ENCODE measurements at regions not wholly inside any gene's neighbourhood (a gene's known extent, or its start where the extent isn't known, plus 50 kb on each side); places are given as distances from the start of the nearest gene placed in this dataset.
"Not testable (repeated sequence)": the region's sequence is repeated elsewhere in the genome, so short reads cannot be mapped to it uniquely, and the experiment has no call there.

DNA sequence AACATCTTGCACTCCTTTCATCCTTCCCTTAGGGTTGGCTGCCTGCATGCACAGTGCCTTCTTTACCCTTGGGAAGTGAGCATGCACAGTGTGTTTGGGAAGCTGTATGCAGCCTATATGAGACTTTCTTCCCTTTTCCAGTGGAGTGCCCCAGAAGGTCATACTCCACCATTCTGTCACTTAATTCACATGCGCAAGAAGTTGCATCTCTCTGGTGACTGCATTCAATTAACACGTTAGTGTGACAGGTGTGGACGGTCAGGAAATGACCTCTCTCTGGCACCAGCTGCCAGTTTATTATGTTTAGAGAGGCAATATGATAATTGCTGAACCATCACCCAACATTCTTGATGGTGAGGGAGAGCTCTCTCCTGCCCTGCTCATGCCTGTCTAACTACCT is 770.0 kb downstream of the FLRT2 start:
- no peak for DNase-seq (ENCODE audit: low read depth, low spot score)

GRCh38 chr14:86296173-86296572 is 766.2 kb downstream of the FLRT2 start:
- peak; percentile 6 for DNase-seq (ENCODE audit: low read depth, low spot score)

- DNase-seq (ENCODE audit: low read depth, low spot score): no peak
These were observed 758.4 kb downstream of the FLRT2 start for GRCh38 chr14:86288336-86288735.

- DNase-seq (ENCODE audit: low read depth, low spot score): no peak
These were observed 749.5 kb downstream of the FLRT2 start for GRCh38 chr14:86279405-86279804.

DNA sequence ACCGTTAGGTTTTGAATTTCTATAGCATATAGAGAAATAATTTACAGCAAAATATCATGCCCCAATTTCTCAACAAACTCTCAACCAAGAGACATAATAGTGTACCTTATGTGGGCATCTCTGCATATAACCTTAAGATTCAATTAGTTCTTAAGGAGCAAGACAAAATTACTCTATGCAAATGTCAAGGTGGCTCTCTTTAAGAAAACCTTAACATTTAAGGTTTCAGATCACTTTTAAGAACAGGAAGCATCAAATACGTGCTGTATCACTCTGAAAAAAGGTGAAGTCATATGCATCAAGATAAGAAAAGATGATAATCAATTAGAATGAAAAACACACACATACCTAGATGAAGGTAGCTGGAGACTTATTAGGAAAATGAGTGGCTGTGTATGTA is 728.0 kb downstream of the FLRT2 start:
- DNase-seq (ENCODE audit: low read depth, low spot score): no peak

GRCh38 chr14:86243158-86243557 is 713.2 kb downstream of the FLRT2 start:
- no peak for DNase-seq (ENCODE audit: low read depth, low spot score)

DNA sequence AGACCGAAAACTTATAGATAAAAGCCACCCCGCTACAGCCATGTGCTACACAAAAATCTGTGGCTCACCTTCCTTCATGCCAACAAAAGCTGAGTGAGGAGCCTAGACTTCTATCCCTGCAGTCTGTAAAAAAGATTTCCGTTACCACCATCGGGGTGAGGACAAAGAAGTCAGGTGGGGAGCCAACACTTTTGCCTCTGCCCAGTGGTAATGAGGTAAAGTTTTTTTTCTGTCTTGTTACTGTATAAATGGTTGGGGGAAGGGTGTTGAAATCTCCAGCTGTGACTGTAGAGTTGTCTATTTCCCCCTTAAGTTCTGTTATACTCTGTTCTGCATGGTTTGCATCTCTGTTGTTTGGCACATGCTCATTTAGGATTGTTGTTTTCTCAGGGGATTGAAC is 707.8 kb downstream of the FLRT2 start:
- no peak for DNase-seq (ENCODE audit: low read depth, low spot score)

DNA sequence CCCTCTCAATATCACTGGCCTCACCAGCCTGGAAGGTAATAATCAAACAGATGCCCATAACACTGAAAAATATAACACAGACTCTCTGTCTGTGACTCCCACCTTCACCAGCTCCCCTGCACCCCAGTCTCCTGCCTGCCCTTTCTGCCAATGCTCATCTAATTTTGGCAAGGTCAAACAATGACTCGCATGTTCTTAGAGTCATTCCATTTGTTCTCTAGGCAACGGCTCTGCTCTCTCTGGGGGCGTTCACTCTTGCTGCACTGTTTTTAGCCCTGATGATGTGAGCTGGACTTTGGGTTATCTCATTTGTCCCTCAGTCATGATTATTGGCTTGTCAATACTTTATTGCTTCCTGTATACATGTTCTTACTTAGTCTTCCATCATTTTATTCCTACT is 691.8 kb downstream of the FLRT2 start:
- no peak for DNase-seq (ENCODE audit: low read depth, low spot score)

- no peak for DNase-seq (ENCODE audit: low read depth, low spot score)
These were observed 691.1 kb downstream of the FLRT2 start for GRCh38 chr14:86221000-86221399.

DNA sequence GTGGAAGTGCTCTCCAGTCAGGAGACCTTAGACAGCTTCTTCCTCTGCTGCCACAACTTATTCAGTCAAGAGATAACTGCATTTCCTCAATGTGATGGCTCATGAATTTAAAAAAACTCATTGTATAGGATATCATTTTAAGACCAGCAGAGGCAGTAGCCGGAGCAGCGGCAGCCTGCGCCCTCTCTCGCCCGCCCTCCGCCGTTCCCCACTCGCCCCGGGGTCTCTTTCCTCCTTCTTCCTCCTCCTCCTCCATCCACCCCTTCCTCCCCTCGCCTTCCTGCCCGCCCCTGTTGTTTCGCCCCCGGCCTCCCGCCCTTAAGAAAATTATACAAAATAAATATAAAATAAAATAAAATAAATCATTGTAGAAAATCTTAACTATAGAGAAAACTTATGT is 687.6 kb downstream of the FLRT2 start:
- DNase-seq (ENCODE audit: low read depth, low spot score): no peak

GRCh38 chr14:86203843-86204242 is 673.9 kb downstream of the FLRT2 start:
- DNase-seq (ENCODE audit: low read depth, low spot score): no peak

DNA sequence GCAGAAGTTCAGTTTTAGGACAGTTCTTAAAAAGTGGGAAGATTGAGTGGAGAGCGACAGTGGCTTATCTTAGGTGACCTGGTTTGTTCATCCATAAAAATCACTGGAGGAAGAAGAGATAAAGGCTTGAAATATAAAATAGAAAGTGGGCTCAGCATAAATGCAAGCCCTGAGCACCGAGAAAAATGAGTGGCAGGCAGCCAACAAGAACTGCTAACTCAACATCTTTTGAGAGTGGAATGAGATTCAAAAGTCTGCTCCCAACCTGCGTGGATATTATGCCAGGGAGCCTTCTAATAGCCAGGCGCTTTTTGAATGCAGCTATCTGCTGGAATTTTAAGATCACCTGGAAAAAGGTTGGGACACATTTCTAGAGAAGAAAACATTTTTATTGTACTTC is 666.5 kb downstream of the FLRT2 start:
- no peak for DNase-seq (ENCODE audit: low read depth, low spot score)

- DNase-seq (ENCODE audit: low read depth, low spot score): no peak
These were observed 663.8 kb downstream of the FLRT2 start for GRCh38 chr14:86193756-86194155.

DNA sequence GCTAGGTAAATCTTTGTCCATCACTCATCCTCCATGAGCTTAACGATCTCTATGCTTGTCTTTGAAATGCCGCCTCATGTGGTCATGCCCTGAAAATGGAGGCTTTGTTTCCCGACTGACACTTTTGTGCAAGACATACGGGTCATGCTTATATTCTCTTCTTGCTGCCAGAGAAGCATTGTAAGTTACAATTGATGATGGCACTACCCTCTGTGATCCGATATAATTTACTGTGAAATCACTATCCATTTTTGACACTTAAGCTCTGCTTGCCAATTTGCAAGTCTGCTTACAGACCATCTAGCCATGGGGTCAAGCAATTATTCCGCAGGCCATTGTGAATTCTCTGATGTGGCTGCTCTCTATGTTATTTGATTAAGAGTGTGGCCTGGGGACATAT is 650.0 kb downstream of the FLRT2 start:
- DNase-seq (ENCODE audit: low read depth, low spot score): no peak

DNA sequence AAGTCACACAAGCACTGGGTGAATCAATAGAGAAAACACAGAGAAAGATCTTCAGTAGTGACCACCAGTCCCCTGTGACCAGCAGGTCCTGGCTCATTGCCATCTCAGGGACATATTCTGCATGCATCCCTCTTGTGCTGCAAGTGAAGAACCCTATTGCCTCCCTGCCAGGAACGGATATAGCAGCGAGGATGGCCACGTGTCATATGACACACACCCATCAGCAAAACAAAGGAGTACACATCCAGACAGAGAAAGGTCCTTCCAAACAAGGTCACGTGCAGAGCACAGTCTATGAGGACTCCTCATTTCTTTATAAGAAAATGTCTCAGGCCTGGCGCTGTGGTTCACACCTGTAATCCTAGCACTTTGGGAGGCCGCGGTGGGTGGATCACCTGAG is 638.4 kb downstream of the FLRT2 start:
- no peak for DNase-seq (ENCODE audit: low read depth, low spot score)

DNA sequence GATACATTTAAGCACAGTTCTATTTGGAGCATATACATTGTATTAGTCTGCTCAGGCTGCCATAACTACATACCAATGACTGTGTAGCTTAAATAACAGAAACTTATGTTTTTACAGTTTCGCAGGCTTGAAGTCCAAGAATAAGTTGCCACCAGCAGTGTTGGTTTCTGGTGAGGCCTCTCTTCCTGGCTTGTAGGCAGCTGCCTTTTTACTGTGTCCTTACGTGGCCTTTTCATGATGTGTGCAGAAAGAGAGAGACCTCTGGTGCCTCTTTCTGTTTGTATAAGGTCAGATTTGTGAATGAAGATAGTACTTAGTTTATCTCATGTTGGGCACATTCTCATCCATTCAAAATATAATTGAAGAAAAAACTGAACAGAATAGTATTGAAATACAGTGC is 636.6 kb downstream of the FLRT2 start:
- no peak for DNase-seq (ENCODE audit: low read depth, low spot score)

GRCh38 chr14:86153480-86153879 is 623.5 kb downstream of the FLRT2 start:
- DNase-seq (ENCODE audit: low read depth, low spot score): no peak

DNA sequence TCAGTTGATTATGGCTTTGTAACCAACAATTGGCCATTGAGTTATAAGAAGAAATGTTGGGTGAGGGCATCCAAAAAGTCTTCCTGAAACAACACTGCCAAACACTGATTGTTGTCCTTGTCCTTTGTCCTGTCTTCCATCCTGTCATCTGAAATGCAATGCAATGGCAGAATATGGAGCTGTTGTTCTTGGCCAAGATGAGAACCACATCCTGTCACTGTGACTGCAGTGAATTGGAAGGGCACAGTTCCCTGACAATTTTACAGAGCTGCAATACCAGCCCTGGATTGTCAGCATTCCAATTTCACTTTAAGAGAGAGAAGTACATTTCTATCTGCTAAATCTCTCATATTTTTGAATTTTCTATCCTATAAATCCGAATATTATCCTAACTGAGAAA is 613.3 kb downstream of the FLRT2 start:
- DNase-seq (ENCODE audit: low read depth, low spot score): no peak

DNA sequence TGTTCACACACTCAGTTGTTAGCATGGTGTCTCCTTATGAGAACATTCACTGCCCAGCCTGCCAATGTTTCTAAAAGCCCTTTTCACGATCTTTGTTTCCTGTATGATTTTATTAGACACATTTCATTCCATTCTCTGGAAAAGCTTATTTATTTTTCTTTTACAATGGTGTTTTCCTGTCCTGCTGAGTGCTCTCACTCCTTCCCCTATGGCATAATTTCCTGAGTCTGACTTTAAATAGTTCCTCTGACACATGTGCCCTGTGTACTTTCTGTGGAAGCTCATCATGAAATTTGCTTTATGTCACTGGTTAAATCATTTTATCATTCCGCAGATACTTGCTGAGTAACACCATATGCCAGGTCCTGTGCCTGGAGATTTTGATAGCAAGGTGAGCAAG is 612.0 kb downstream of the FLRT2 start:
- DNase-seq (ENCODE audit: low read depth, low spot score): no peak

DNA sequence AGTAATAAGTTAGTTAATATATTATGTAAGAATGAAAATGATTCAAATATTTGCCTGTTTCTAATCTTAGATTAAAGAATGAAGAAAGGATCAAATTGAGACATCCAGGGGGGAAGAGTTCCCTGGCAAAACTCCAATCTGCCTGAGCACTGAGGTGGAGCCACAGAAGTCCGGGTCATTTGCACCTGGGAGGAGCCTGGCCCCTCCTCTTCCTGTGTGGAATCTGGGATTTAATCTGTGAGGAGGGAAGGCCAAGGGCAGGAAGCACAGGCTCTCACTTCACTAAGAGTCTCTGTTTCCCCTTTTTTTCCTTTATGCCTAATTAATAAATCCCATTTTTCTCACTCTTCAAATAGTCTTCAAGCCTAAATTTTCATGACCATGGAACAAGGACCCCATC is 599.5 kb downstream of the FLRT2 start:
- no peak for DNase-seq (ENCODE audit: low read depth, low spot score)

DNA sequence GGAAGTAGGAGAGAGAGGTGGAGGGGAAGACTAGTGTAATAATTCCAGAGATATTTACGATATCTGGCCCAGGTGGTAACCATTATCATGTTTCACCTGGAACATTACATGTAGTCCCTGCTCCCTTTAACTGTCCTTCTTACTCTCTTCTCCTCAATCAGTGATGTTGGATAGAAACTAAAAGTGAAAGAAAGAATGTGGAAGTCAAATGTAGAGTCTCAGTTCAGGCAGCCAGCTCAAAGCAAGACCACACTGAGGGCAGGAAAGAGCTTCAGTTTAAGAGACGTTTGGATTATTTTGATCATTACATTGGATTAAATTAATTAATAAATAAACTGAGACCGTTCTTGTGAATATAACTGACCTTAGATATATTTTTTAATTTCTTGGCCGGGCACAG is 594.4 kb downstream of the FLRT2 start:
- no peak for DNase-seq (ENCODE audit: low read depth, low spot score)

DNA sequence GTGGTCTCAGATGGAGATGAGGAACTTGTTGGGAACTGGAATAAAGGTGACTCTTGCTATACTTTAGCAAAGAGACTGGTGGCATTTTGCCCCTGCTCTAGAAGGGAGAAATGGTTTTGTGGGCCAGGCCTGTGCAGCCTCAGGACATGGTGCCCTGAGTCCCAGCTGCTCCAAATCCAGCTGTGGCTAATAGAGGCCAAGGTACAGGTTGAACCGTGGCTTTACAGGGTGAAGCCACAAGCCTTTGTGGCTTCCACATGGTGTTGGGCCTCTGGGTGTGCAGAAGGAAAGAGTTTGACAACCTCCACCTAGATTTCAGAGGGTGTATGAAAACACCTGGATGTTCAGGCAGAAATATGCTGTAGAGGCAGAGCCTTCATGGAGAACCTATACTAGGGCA is 586.0 kb downstream of the FLRT2 start:
- DNase-seq (ENCODE audit: low read depth, low spot score): no peak

DNA sequence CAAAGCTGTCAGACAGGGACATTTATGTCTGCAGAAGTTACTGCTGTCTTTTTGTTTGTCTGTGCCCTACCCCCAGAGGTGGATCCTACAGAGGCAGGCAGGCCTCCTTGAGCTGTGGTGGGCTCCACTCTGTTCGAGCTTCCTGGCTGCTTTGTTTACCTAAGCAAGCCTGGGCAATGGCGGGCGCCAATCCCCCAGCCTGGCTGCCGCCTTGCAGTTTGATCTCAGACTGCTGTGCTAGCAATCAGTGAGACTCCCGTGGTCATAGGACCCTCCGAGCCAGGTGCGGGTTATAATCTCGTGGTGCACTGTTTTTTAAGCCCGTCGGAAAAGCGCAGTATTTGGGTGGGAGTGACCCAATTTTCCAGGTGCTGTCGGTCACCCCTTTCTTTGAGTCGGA is 580.9 kb downstream of the FLRT2 start:
- DNase-seq (ENCODE audit: low read depth, low spot score): not testable (repeated sequence)

- DNase-seq (ENCODE audit: low read depth, low spot score): no peak
These were observed 574.8 kb downstream of the FLRT2 start for GRCh38 chr14:86104691-86105265.

GRCh38 chr14:86094512-86094911 is 564.6 kb downstream of the FLRT2 start:
- no peak for DNase-seq (ENCODE audit: low read depth, low spot score)

All from astrocyte of the hippocampus (primary cell).